WTC11 (cell line): ENCODE measurements at regions not wholly inside any gene's neighbourhood (a gene's known extent, or its start where the extent isn't known, plus 50 kb on each side); places are given as distances from the start of the nearest gene placed in this dataset.

Experiments used
- ATAC-seq: fragments of 200-7000 bp; cut with Tn5 transposase; 2 replicates; pipeline ENCODE4 v1.10.0; 2021; ENCODE audit warnings: mild to moderate bottlenecking, moderate library complexity
- CTCF ChIA-PET: fragments of 300-600 bp; sonication (Branson Sonifier 250); formaldehyde crosslinking; loops from one replicate; lab custom pipeline; 2021; ENCODE audit warnings: antibody characterized with exemption; lab: Charles Lee
- POLR2A ChIA-PET: fragments of 350-600 bp; sonication (Branson Sonifier 250); formaldehyde crosslinking; loops from one replicate; lab custom pipeline; 2021; ENCODE audit warnings: antibody characterized with exemption; lab: Charles Lee
- DNase-seq: peaks from one replicate; pipeline ENCODE4 v3.0.0; 2021; ENCODE audit warnings: low spot score
- H3K27ac Mint-ChIP-seq: 2 replicates; pipeline ENCODE4 v1.8.0; 2021; ENCODE audit warnings: mixed read lengths
- H3K27me3 Mint-ChIP-seq: 2 replicates; pipeline ENCODE4 v1.8.0; 2021; ENCODE audit warnings: low read depth, mild to moderate bottlenecking, moderate library complexity, mixed read lengths
- H3K36me3 Mint-ChIP-seq: 2 replicates; pipeline ENCODE4 v1.8.0; 2021; ENCODE audit warnings: mixed read lengths
- H3K4me1 Mint-ChIP-seq: 2 replicates; pipeline ENCODE4 v1.8.0; 2022; ENCODE audit warnings: mixed read lengths
- H3K4me3 Mint-ChIP-seq: 2 replicates; pipeline ENCODE4 v1.8.0; 2021; ENCODE audit warnings: mild to moderate bottlenecking, moderate library complexity, mixed read lengths
- H3K9me3 Mint-ChIP-seq: 2 replicates; pipeline ENCODE4 v1.8.0; 2021; ENCODE audit warnings: mixed read lengths
- CREB1 ChIP-seq: sonication (generic); formaldehyde crosslinking; IDR thresholded peaks from 2 replicates; pipeline ENCODE4 v1.8.0; 2023; ENCODE audit warnings: mild to moderate bottlenecking, missing genetic modification reagents
- E2F5 ChIP-seq: sonication (generic); formaldehyde crosslinking; IDR thresholded peaks from 2 replicates; pipeline ENCODE4 v1.8.1; 2022; ENCODE audit warnings: mild to moderate bottlenecking, moderate library complexity, missing genetic modification reagents
- EMX1 ChIP-seq: fragments of 250-450 bp; sonication (Bioruptor Pico); IDR thresholded peaks from 2 replicates; pipeline ENCODE4 v1.8.0; 2021; ENCODE audit warnings: mild to moderate bottlenecking
- ESRRA ChIP-seq: sonication (generic); formaldehyde crosslinking; IDR thresholded peaks from 2 replicates; pipeline ENCODE4 v1.8.1; 2022; ENCODE audit warnings: mild to moderate bottlenecking, missing genetic modification reagents, borderline replicate concordance
- FOXP1 ChIP-seq: sonication (generic); formaldehyde crosslinking; IDR thresholded peaks from 2 replicates; pipeline ENCODE4 v1.8.0; 2022; ENCODE audit warnings: missing genetic modification reagents, mild to moderate bottlenecking, moderate library complexity, borderline replicate concordance
- GRHL2 ChIP-seq: fragments of 250-450 bp; sonication (Bioruptor Pico); IDR thresholded peaks from 2 replicates; pipeline ENCODE4 v1.8.0; 2022; ENCODE audit warnings: mild to moderate bottlenecking, moderate library complexity; ENCODE audit not compliant: insufficient replicate concordance, severe bottlenecking
- JAZF1 ChIP-seq: fragments of 250-450 bp; sonication (Bioruptor Pico); IDR thresholded peaks from 2 replicates; pipeline ENCODE4 v1.9.0; 2021; ENCODE audit warnings: moderate library complexity, mild to moderate bottlenecking, inconsistent platforms
- KAT7 ChIP-seq: sonication (generic); formaldehyde crosslinking; IDR thresholded peaks from 2 replicates; pipeline ENCODE4 v1.8.1; 2023; ENCODE audit warnings: missing genetic modification reagents, mild to moderate bottlenecking, borderline replicate concordance
- MXD4 ChIP-seq: fragments of 250-450 bp; sonication (Bioruptor Pico); IDR thresholded peaks from 2 replicates; pipeline ENCODE4 v1.8.0; 2021; ENCODE audit warnings: mild to moderate bottlenecking, moderate library complexity, borderline replicate concordance
- PRDM15 ChIP-seq: sonication (generic); formaldehyde crosslinking; IDR thresholded peaks from 2 replicates; pipeline ENCODE4 v1.8.0; 2022; ENCODE audit warnings: missing genetic modification reagents
- RORB ChIP-seq: fragments of 250-450 bp; sonication (Bioruptor Pico); IDR thresholded peaks from 2 replicates; pipeline ENCODE4 v1.9.0; 2021; ENCODE audit warnings: mild to moderate bottlenecking
- TCF7 ChIP-seq: sonication (generic); formaldehyde crosslinking; IDR thresholded peaks from 2 replicates; pipeline ENCODE4 v1.8.0; 2022; ENCODE audit warnings: mild to moderate bottlenecking, low read depth, missing genetic modification reagents, moderate library complexity
- TEAD4 ChIP-seq: sonication (generic); formaldehyde crosslinking; IDR thresholded peaks from 2 replicates; pipeline ENCODE4 v1.8.0; 2022; ENCODE audit warnings: mild to moderate bottlenecking, missing genetic modification reagents
- ZBTB21 ChIP-seq: sonication (generic); formaldehyde crosslinking; IDR thresholded peaks from 2 replicates; pipeline ENCODE4 v1.8.1; 2023; ENCODE audit warnings: mild to moderate bottlenecking, missing genetic modification reagents, borderline replicate concordance
- ZNF138 ChIP-seq: sonication (generic); formaldehyde crosslinking; conservative IDR thresholded peaks from 2 replicates; pipeline ENCODE4 v1.8.1; 2022; ENCODE audit warnings: mild to moderate bottlenecking, moderate library complexity, missing genetic modification reagents
- ZNF396 ChIP-seq: fragments of 250-450 bp; sonication (Bioruptor Pico); IDR thresholded peaks from 2 replicates; pipeline ENCODE4 v1.8.0; 2021; ENCODE audit warnings: mild to moderate bottlenecking, moderate library complexity, borderline replicate concordance
- TF ChIP-seq, protein P1 (sequence below): sonication (generic); formaldehyde crosslinking; IDR thresholded peaks from 2 replicates; pipeline ENCODE4 v1.8.1; 2022; ENCODE audit warnings: low read depth, mild to moderate bottlenecking, moderate library complexity, missing genetic modification reagents, borderline replicate concordance
- TF ChIP-seq, protein P2 (sequence below): fragments of 250-450 bp; sonication (Bioruptor Pico); IDR thresholded peaks from 2 replicates; pipeline ENCODE4 v1.8.0; 2021; ENCODE audit warnings: mild to moderate bottlenecking
- TF ChIP-seq, protein P3 (sequence below): sonication (generic); formaldehyde crosslinking; IDR thresholded peaks from 2 replicates; pipeline ENCODE4 v1.8.1; 2022; ENCODE audit warnings: missing genetic modification reagents, borderline replicate concordance
- TF ChIP-seq, protein P4 (sequence below): fragments of 250-450 bp; sonication (Bioruptor Pico); IDR thresholded peaks from 2 replicates; pipeline ENCODE4 v1.9.0; 2021; ENCODE audit warnings: mild to moderate bottlenecking

- POLR2A ChIA-PET = no interaction called here
- ATAC-seq = peak; percentile 74
- TF ChIP-seq ESRRA (CRISPR knock-in tag) (no peak), TEAD4 (0 out of 2 replicates have a peak, but pooled peaks have one; percentile 20), ZNF138 (CRISPR knock-in tag) (no peak), GRHL2 (no peak), ZNF396 (no peak), FOXP1 (CRISPR knock-in tag) (no peak), TCF7 (CRISPR knock-in tag) (no peak)
- TF ChIP-seq, all 79 proteins: peak for 1
- peak overlapping the region; percentile 88 for H3K27ac Mint-ChIP-seq
- CTCF ChIA-PET = interaction anchor here (0.5 to 0.9 kb wide), 2 partner anchors 74 to 130 kb away, joined by 3 to 4 read pairs; no protein-coding TSS in a partner anchor
- H3K9me3 Mint-ChIP-seq = peaks cover 18% of the 10 kb centered on the region
- H3K4me3 Mint-ChIP-seq = peak overlapping the region; percentile 45
- no peak for DNase-seq
- peaks cover 17% of the 10 kb centered on the region for H3K36me3 Mint-ChIP-seq
- no peaks in the 10 kb centered on the region for H3K27me3 Mint-ChIP-seq
- H3K4me1 Mint-ChIP-seq = peaks cover 51% of the 10 kb centered on the region
Measured at GRCh38 chr1:187624812-187625545, 796.2 kb downstream of the PLA2G4A start.

- DNase-seq = no peak
- Mint-ChIP-seq H3K27ac (peak overlapping the region; percentile 88), H3K4me1 (peaks cover 59% of the 10 kb centered on the region), H3K36me3 (peaks cover 19% of the 10 kb centered on the region), H3K4me3 (no peak overlapping the region), H3K9me3 (peaks cover 21% of the 10 kb centered on the region), H3K27me3 (no peaks in the 10 kb centered on the region)
- peak; percentile 49 for ATAC-seq
- no peak for TF ChIP-seq EMX1 (CRISPR knock-in tag)
- TF ChIP-seq, protein P1, sequence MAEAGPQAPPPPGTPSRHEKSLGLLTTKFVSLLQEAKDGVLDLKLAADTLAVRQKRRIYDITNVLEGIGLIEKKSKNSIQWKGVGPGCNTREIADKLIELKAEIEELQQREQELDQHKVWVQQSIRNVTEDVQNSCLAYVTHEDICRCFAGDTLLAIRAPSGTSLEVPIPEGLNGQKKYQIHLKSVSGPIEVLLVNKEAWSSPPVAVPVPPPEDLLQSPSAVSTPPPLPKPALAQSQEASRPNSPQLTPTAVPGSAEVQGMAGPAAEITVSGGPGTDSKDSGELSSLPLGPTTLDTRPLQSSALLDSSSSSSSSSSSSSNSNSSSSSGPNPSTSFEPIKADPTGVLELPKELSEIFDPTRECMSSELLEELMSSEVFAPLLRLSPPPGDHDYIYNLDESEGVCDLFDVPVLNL (CRISPR knock-in tag) = no peak
- ChIA-PET CTCF (no interaction called here), POLR2A (no interaction called here)
Measured at GRCh38 chr1:187626056-187626455, 797.3 kb downstream of the PLA2G4A start.

- H3K27ac Mint-ChIP-seq = no peak overlapping the region
- H3K4me1 Mint-ChIP-seq = peaks cover 60% of the 10 kb centered on the region
- H3K36me3 Mint-ChIP-seq = peaks cover 31% of the 10 kb centered on the region
- peaks cover 31% of the 10 kb centered on the region for H3K9me3 Mint-ChIP-seq
- ATAC-seq = no peak
- H3K4me3 Mint-ChIP-seq = no peak overlapping the region
- no peak for DNase-seq
- POLR2A ChIA-PET = no interaction called here
- CTCF ChIA-PET = no interaction called here
- no peaks in the 10 kb centered on the region; the same call in 1 of the 2 replicates for H3K27me3 Mint-ChIP-seq
- TF ChIP-seq MXD4 (CRISPR knock-in tag) (no peak), RORB (CRISPR knock-in tag) (no peak), EMX1 (CRISPR knock-in tag) (no peak), ZBTB21 (no peak), JAZF1 (CRISPR knock-in tag) (no peak), ZNF138 (CRISPR knock-in tag) (no peak), FOXP1 (CRISPR knock-in tag) (no peak), E2F5 (CRISPR knock-in tag) (no peak), PRDM15 (no peak), TCF7 (CRISPR knock-in tag) (no peak), KAT7 (CRISPR knock-in tag) (no peak), CREB1 (CRISPR knock-in tag) (no peak)
- TF ChIP-seq, protein P2, sequence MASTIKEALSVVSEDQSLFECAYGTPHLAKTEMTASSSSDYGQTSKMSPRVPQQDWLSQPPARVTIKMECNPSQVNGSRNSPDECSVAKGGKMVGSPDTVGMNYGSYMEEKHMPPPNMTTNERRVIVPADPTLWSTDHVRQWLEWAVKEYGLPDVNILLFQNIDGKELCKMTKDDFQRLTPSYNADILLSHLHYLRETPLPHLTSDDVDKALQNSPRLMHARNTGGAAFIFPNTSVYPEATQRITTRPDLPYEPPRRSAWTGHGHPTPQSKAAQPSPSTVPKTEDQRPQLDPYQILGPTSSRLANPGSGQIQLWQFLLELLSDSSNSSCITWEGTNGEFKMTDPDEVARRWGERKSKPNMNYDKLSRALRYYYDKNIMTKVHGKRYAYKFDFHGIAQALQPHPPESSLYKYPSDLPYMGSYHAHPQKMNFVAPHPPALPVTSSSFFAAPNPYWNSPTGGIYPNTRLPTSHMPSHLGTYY = no peak
- TF ChIP-seq, protein P3, sequence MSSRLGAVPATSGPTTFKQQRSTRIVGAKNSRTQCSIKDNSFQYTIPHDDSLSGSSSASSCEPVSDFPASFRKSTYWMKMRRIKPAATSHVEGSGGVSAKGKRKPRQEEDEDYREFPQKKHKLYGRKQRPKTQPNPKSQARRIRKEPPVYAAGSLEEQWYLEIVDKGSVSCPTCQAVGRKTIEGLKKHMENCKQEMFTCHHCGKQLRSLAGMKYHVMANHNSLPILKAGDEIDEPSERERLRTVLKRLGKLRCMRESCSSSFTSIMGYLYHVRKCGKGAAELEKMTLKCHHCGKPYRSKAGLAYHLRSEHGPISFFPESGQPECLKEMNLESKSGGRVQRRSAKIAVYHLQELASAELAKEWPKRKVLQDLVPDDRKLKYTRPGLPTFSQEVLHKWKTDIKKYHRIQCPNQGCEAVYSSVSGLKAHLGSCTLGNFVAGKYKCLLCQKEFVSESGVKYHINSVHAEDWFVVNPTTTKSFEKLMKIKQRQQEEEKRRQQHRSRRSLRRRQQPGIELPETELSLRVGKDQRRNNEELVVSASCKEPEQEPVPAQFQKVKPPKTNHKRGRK (CRISPR knock-in tag) = no peak
- TF ChIP-seq, protein P4, sequence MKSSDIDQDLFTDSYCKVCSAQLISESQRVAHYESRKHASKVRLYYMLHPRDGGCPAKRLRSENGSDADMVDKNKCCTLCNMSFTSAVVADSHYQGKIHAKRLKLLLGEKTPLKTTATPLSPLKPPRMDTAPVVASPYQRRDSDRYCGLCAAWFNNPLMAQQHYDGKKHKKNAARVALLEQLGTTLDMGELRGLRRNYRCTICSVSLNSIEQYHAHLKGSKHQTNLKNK = no peak
Measured at GRCh38 chr1:187627516-187627915, 798.8 kb downstream of the PLA2G4A start.
